H9 (cell line): ENCODE measurements at regions not wholly inside any gene's neighbourhood (a gene's known extent, or its start where the extent isn't known, plus 50 kb on each side); places are given as distances from the start of the nearest gene placed in this dataset.

Source experiments
- DNase-seq: peaks from one replicate; pipeline ENCODE4 v3.0.0-alpha.2; 2017
- H2AFZ ChIP-seq: one replicate; pipeline ENCODE4 v1.6.1; 2013; ENCODE audit warnings: mild to moderate bottlenecking, low read length, control low read depth, moderate library complexity
- H2AK5ac ChIP-seq: 2 replicates; pipeline ENCODE4 v1.6.1; 2013; ENCODE audit warnings: low read length, control low read depth, mixed read lengths; ENCODE audit not compliant: insufficient read length
- H2BK120ac ChIP-seq: one replicate; pipeline ENCODE4 v1.6.1; 2013; ENCODE audit warnings: low read depth, mild to moderate bottlenecking, low read length, control low read depth, inconsistent platforms; ENCODE audit not compliant: poor library complexity, severe bottlenecking
- H2BK12ac ChIP-seq: 2 replicates; pipeline ENCODE4 v1.6.1; 2013; ENCODE audit warnings: low read length, control low read depth, mixed read lengths, low read depth; ENCODE audit not compliant: insufficient read length
- H2BK15ac ChIP-seq: 2 replicates; pipeline ENCODE4 v1.6.1; 2013; ENCODE audit warnings: low read depth, low read length, control low read depth
- H2BK20ac ChIP-seq: one replicate; pipeline ENCODE4 v1.6.1; 2013; ENCODE audit warnings: low read depth, mild to moderate bottlenecking, low read length, control low read depth, inconsistent platforms; ENCODE audit not compliant: poor library complexity, severe bottlenecking
- H2BK5ac ChIP-seq: 2 replicates; pipeline ENCODE4 v1.6.1; 2013; ENCODE audit warnings: low read length, control low read depth, mixed read lengths; ENCODE audit not compliant: insufficient read length
- H3K14ac ChIP-seq: 2 replicates; pipeline ENCODE4 v1.6.1; 2013; ENCODE audit warnings: low read length, control low read depth; ENCODE audit not compliant: insufficient read depth
- H3K18ac ChIP-seq: 2 replicates; pipeline ENCODE4 v1.6.1; 2013; ENCODE audit warnings: low read depth, mild to moderate bottlenecking, mixed read lengths, low read length, control low read depth; ENCODE audit not compliant: insufficient read length
- H3K23ac ChIP-seq: 2 replicates; pipeline ENCODE4 v1.6.1; 2013; ENCODE audit warnings: low read length, control low read depth, mixed read lengths, low read depth; ENCODE audit not compliant: insufficient read length
- H3K23me2 ChIP-seq: 2 replicates; pipeline ENCODE4 v1.6.1; 2013; ENCODE audit warnings: low read depth, mild to moderate bottlenecking, mixed read lengths, low read length, control low read depth; ENCODE audit not compliant: insufficient read length, poor library complexity, severe bottlenecking
- H3K27ac ChIP-seq: 2 replicates; pipeline ENCODE4 v1.5.1; 2013; ENCODE audit warnings: low read length, control low read depth, mixed read lengths, low read depth; ENCODE audit not compliant: insufficient read length
- H3K27me3 ChIP-seq: 2 replicates; pipeline ENCODE4 v1.6.1; 2013; ENCODE audit warnings: low read length, control low read depth, inconsistent platforms; ENCODE audit not compliant: insufficient read depth
- H3K4ac ChIP-seq: 2 replicates; pipeline ENCODE4 v1.6.1; 2013; ENCODE audit warnings: low read depth, mild to moderate bottlenecking, control low read depth, inconsistent platforms, low read length, moderate library complexity
- H3K4me1 ChIP-seq: 2 replicates; pipeline ENCODE4 v1.6.1; 2013; ENCODE audit warnings: low read length, control low read depth, inconsistent platforms; ENCODE audit not compliant: insufficient read depth
- H3K4me2 ChIP-seq: 2 replicates; pipeline ENCODE4 v1.6.1; 2013; ENCODE audit warnings: low read length, control low read depth, mixed read lengths; ENCODE audit not compliant: insufficient read length, insufficient read depth
- H3K56ac ChIP-seq: 2 replicates; pipeline ENCODE4 v1.6.1; 2013; ENCODE audit warnings: low read depth, mild to moderate bottlenecking, mixed read lengths, low read length, control low read depth; ENCODE audit not compliant: insufficient read length
- H3K79me1 ChIP-seq: 2 replicates; pipeline ENCODE4 v1.6.1; 2013; ENCODE audit warnings: low read depth, mild to moderate bottlenecking, moderate library complexity, low read length, control low read depth, inconsistent platforms; ENCODE audit not compliant: insufficient read depth, poor library complexity, severe bottlenecking
- H3K79me2 ChIP-seq: 2 replicates; pipeline ENCODE4 v1.6.1; 2013; ENCODE audit warnings: low read length, control low read depth, inconsistent platforms; ENCODE audit not compliant: insufficient read depth
- H3K9ac ChIP-seq: 2 replicates; pipeline ENCODE4 v1.6.1; 2013; ENCODE audit warnings: low read length, control low read depth, mixed read lengths; ENCODE audit not compliant: insufficient read length; ENCODE audit errors: extremely low read depth
- H3K9me3 ChIP-seq: one replicate; pipeline ENCODE4 v1.6.1; 2013; ENCODE audit warnings: low read depth, low read length, inconsistent platforms; ENCODE audit not compliant: control insufficient read depth
- H3T11ph ChIP-seq: one replicate; pipeline ENCODE4 v1.6.1; 2013; ENCODE audit warnings: mild to moderate bottlenecking, low read length, control low read depth, inconsistent platforms
- H4K20me1 ChIP-seq: one replicate; pipeline ENCODE4 v1.6.1; 2013; ENCODE audit not compliant: control insufficient read depth, insufficient read length, insufficient read depth
- H4K5ac ChIP-seq: 2 replicates; pipeline ENCODE4 v1.6.1; 2013; ENCODE audit warnings: low read depth, mild to moderate bottlenecking, mixed read lengths, low read length, control low read depth; ENCODE audit not compliant: insufficient read length
- H4K8ac ChIP-seq: replicated peaks from 2 replicates; pipeline ENCODE4 v1.6.1; 2013; ENCODE audit warnings: low read length, control low read depth, mixed read lengths, low read depth; ENCODE audit not compliant: insufficient read length
- H4K91ac ChIP-seq: 2 replicates; pipeline ENCODE4 v1.6.1; 2013; ENCODE audit warnings: low read depth, mild to moderate bottlenecking, moderate library complexity, mixed read lengths, low read length, control low read depth; ENCODE audit not compliant: insufficient read length
- H3K27ac Mint-ChIP-seq, 3 experiments: 2 replicates in 2 of 3; 3 replicates in 1 of 3; pipeline ENCODE4 v1.8.0; 2020 to 2021; ENCODE audit warnings: mixed read lengths in 3 of 3, mild to moderate bottlenecking in 1 of 3, moderate library complexity in 1 of 3
- H3K27me3 Mint-ChIP-seq: 2 replicates; pipeline ENCODE4 v1.8.0; 2021; ENCODE audit warnings: low read depth, mild to moderate bottlenecking, moderate library complexity, mixed read lengths
- H3K36me3 Mint-ChIP-seq, 3 experiments: 2 replicates in 2 of 3; 3 replicates in 1 of 3; pipeline ENCODE4 v1.8.0; 2020 to 2021; ENCODE audit warnings: low read depth in 3 of 3, mixed read lengths in 3 of 3; ENCODE audit not compliant: insufficient read depth in 1 of 3
- H3K4me1 Mint-ChIP-seq, 2 experiments: 2 replicates each; pipeline ENCODE4 v1.8.0; 2020; ENCODE audit warnings: mixed read lengths in 2 of 2
- H3K4me3 Mint-ChIP-seq, 2 experiments: 2 replicates in 1 of 2; 3 replicates in 1 of 2; pipeline ENCODE4 v1.8.0; 2020 to 2021; ENCODE audit warnings: mild to moderate bottlenecking in 2 of 2, mixed read lengths in 2 of 2, moderate library complexity in 1 of 2
- H3K9me3 Mint-ChIP-seq, 2 experiments: 2 replicates in 1 of 2; 3 replicates in 1 of 2; pipeline ENCODE4 v1.8.0; 2020; ENCODE audit warnings: mild to moderate bottlenecking in 2 of 2, mixed read lengths in 2 of 2, moderate library complexity in 1 of 2
- WGBS: extraction: QIAGEN DNeasy Blood & Tissue Kit; methylation state at CpG from one replicate; pipeline ENCODE4 v1.1.7; 2013; ENCODE audit warnings: missing lambda C conversion rate, low lambda C conversion rate, mixed read lengths; ENCODE audit not compliant: insufficient read length; ENCODE audit errors: extremely low coverage; 5-methylcytosine and 5-hydroxymethylcytosine counted together
- TF ChIP-seq, protein P1 (sequence below): fragments of 200-600 bp; sonication (generic); conservative IDR thresholded peaks from 3 replicates; pipeline ENCODE4 v1.8.0; 2021; ENCODE audit warnings: antibody characterized with exemption, mild to moderate bottlenecking

DNA sequence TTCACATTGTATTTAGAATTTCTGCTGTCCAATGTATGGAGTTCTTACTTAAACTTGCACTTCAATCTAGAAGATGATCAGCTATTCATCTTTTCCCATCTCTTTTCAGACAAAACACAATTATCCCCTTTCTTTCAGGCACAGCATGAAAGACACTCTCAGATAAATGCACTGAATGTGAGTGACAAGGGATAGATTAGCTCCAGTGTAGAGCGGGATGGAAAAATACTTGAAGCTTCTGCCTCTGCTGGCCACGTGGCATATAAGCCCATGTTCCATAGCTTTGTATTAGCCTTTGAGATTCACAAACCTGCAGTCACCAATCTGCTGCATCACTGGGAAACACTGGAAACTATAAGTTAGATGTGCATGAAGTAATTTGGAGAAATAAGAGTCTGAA, 162.2 kb upstream of the FAM3C start:
- Histone ChIP-seq H3K23me2 (no peaks in the 10 kb centered on the region), H4K20me1 (no peaks in the 10 kb centered on the region), H2AK5ac (no peak overlapping the region), H3K79me1 (no peaks in the 10 kb centered on the region), H3K4ac (no peak overlapping the region), H2AFZ (no peak overlapping the region), H2BK5ac (no peak overlapping the region), H3K4me2 (no peak overlapping the region), H2BK12ac (no peak overlapping the region), H4K5ac (no peak overlapping the region), H4K91ac (no peak overlapping the region), H2BK120ac (no peak overlapping the region), H3K14ac (no peak overlapping the region), H3K9ac (no peak overlapping the region), H3K27ac (no peak overlapping the region), H3K56ac (no peak overlapping the region), H3T11ph (no peak overlapping the region), H3K4me1 (no peaks in the 10 kb centered on the region; the same call in 1 of the 2 replicates), H4K8ac (no peak overlapping the region), H3K18ac (no peak overlapping the region), H2BK20ac (no peak overlapping the region), H3K23ac (no peak overlapping the region), H3K27me3 (no peaks in the 10 kb centered on the region), H2BK15ac (no peak overlapping the region), H3K79me2 (no peaks in the 10 kb centered on the region), H3K9me3 (no peaks in the 10 kb centered on the region)
- TF ChIP-seq, protein P1, sequence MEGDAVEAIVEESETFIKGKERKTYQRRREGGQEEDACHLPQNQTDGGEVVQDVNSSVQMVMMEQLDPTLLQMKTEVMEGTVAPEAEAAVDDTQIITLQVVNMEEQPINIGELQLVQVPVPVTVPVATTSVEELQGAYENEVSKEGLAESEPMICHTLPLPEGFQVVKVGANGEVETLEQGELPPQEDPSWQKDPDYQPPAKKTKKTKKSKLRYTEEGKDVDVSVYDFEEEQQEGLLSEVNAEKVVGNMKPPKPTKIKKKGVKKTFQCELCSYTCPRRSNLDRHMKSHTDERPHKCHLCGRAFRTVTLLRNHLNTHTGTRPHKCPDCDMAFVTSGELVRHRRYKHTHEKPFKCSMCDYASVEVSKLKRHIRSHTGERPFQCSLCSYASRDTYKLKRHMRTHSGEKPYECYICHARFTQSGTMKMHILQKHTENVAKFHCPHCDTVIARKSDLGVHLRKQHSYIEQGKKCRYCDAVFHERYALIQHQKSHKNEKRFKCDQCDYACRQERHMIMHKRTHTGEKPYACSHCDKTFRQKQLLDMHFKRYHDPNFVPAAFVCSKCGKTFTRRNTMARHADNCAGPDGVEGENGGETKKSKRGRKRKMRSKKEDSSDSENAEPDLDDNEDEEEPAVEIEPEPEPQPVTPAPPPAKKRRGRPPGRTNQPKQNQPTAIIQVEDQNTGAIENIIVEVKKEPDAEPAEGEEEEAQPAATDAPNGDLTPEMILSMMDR: peak; percentile 40; the same call in 2 of the 3 replicates
- H3K4me1 Mint-ChIP-seq: peaks cover 0 to under 1% of the 10 kb centered on the region in 2 experiments; a peak in 2 of 4 replicates
- no peak for DNase-seq
- WGBS: no CpG with 5 or more reads among the region's 2 CpGs
- no peaks in the 10 kb centered on the region for H3K27me3 Mint-ChIP-seq
- no peaks in the 10 kb centered on the region for H3K9me3 Mint-ChIP-seq
- no peak overlapping the region for H3K27ac Mint-ChIP-seq
- no peak overlapping the region for H3K4me3 Mint-ChIP-seq
- H3K36me3 Mint-ChIP-seq: no peaks in the 10 kb centered on the region
